Trophoblast cell (in vitro differentiated cells and primary cell): ENCODE measurements at regions not wholly inside any gene's neighbourhood (a gene's known extent, or its start where the extent isn't known, plus 50 kb on each side); places are given as distances from the start of the nearest gene placed in this dataset.
"Not testable (repeated sequence)": the region's sequence is repeated elsewhere in the genome, so short reads cannot be mapped to it uniquely, and the experiment has no call there.

Experiments used
- DNase-seq, 2 donors: peaks; one replicate each; pipeline ENCODE4 v3.0.0-alpha.2; 2016
- H2AFZ ChIP-seq: 2 replicates; pipeline ENCODE4 v1.6.1; 2013; ENCODE audit warnings: low read length, moderate library complexity, mild to moderate bottlenecking; ENCODE audit not compliant: insufficient read depth, poor library complexity
- H2AK5ac ChIP-seq: 2 replicates; pipeline ENCODE4 v1.6.1; 2013; ENCODE audit warnings: mild to moderate bottlenecking, low read length
- H2BK120ac ChIP-seq: 2 replicates; pipeline ENCODE4 v1.6.1; 2013; ENCODE audit warnings: low read length, mild to moderate bottlenecking, moderate library complexity; ENCODE audit not compliant: insufficient read depth, poor library complexity
- H2BK12ac ChIP-seq: 2 replicates; pipeline ENCODE4 v1.6.1; 2013; ENCODE audit warnings: mild to moderate bottlenecking, low read length, moderate library complexity
- H2BK5ac ChIP-seq: 2 replicates; pipeline ENCODE4 v1.6.1; 2013; ENCODE audit warnings: low read length, low read depth, moderate library complexity, mild to moderate bottlenecking; ENCODE audit not compliant: poor library complexity
- H3K14ac ChIP-seq: 2 replicates; pipeline ENCODE4 v1.6.1; 2013; ENCODE audit warnings: mild to moderate bottlenecking, low read length
- H3K18ac ChIP-seq: 2 replicates; pipeline ENCODE4 v1.6.1; 2013; ENCODE audit warnings: mild to moderate bottlenecking, low read length
- H3K23ac ChIP-seq: 2 replicates; pipeline ENCODE4 v1.6.1; 2013; ENCODE audit warnings: low read length
- H3K27ac ChIP-seq: 2 replicates; pipeline ENCODE4 v1.5.1; 2013; ENCODE audit warnings: low read depth, mild to moderate bottlenecking, inconsistent platforms, low read length, moderate library complexity
- H3K27me3 ChIP-seq: 2 replicates; pipeline ENCODE4 v1.6.1; 2013; ENCODE audit warnings: inconsistent platforms, mild to moderate bottlenecking, low read length, moderate library complexity; ENCODE audit not compliant: insufficient read depth
- H3K36me3 ChIP-seq, 2 experiments: 1 replicate in 1 of 2; 2 replicates in 1 of 2; pipeline ENCODE4 v1.6.1; 2013; ENCODE audit warnings: low read length in 2 of 2, mild to moderate bottlenecking in 2 of 2, moderate library complexity in 1 of 2; ENCODE audit not compliant: insufficient read depth in 2 of 2, control insufficient read depth in 1 of 2
- H3K4ac ChIP-seq: 2 replicates; pipeline ENCODE4 v1.6.1; 2013; ENCODE audit warnings: low read depth, mild to moderate bottlenecking, low read length, moderate library complexity
- H3K4me1 ChIP-seq, 2 experiments: 1 replicate in 1 of 2; 2 replicates in 1 of 2; pipeline ENCODE4 v1.6.1; 2013; ENCODE audit warnings: low read length in 2 of 2, mild to moderate bottlenecking in 2 of 2, moderate library complexity in 1 of 2; ENCODE audit not compliant: insufficient read depth in 2 of 2, control insufficient read depth in 1 of 2
- H3K4me2 ChIP-seq: 2 replicates; pipeline ENCODE4 v1.6.1; 2013; ENCODE audit warnings: inconsistent platforms, mild to moderate bottlenecking, low read length, moderate library complexity
- H3K4me3 ChIP-seq: 2 replicates; pipeline ENCODE4 v1.5.1; 2013; ENCODE audit warnings: mild to moderate bottlenecking, low read depth, low read length, inconsistent platforms
- H3K79me1 ChIP-seq: one replicate; pipeline ENCODE4 v1.6.1; 2013; ENCODE audit warnings: low read length
- H3K79me2 ChIP-seq: 2 replicates; pipeline ENCODE4 v1.6.1; 2013; ENCODE audit warnings: low read length, mild to moderate bottlenecking; ENCODE audit not compliant: control insufficient read depth, insufficient read depth, poor library complexity
- H3K9ac ChIP-seq: 2 replicates; pipeline ENCODE4 v1.6.1; 2013; ENCODE audit warnings: mild to moderate bottlenecking, low read length
- H3K9me3 ChIP-seq: 2 replicates; pipeline ENCODE4 v1.6.1; 2013; ENCODE audit warnings: low read depth, mild to moderate bottlenecking, control low read depth, inconsistent platforms, low read length; ENCODE audit not compliant: insufficient read depth
- H4K12ac ChIP-seq: 2 replicates; pipeline ENCODE4 v1.6.1; 2013; ENCODE audit warnings: low read depth, mild to moderate bottlenecking, low read length, moderate library complexity
- H4K8ac ChIP-seq: 2 replicates; pipeline ENCODE4 v1.6.1; 2013; ENCODE audit warnings: low read depth, mild to moderate bottlenecking, low read length, moderate library complexity
- H4K91ac ChIP-seq: one replicate; pipeline ENCODE4 v1.6.1; 2013; ENCODE audit warnings: low read depth, mild to moderate bottlenecking, low read length, moderate library complexity
- WGBS: extraction: QIAGEN DNeasy Blood & Tissue Kit; methylation state at CpG from one replicate; pipeline ENCODE4 v1.1.7; 2013; ENCODE audit warnings: missing lambda C conversion rate; ENCODE audit not compliant: insufficient read length, insufficient coverage; ENCODE audit errors: extremely low coverage; 5-methylcytosine and 5-hydroxymethylcytosine counted together

GRCh38 chr16:29293545-29293944 lies 113.0 kb downstream of the NPIPB11 start:
- not testable (repeated sequence) for H2AFZ ChIP-seq, H4K8ac ChIP-seq, H3K9ac ChIP-seq, H3K18ac ChIP-seq, H4K12ac ChIP-seq, H2BK120ac ChIP-seq, H3K4me3 ChIP-seq, H3K36me3 ChIP-seq, H3K4ac ChIP-seq, H2BK5ac ChIP-seq, DNase-seq, H3K79me2 ChIP-seq, H3K27ac ChIP-seq, H2AK5ac ChIP-seq, H2BK12ac ChIP-seq, H3K23ac ChIP-seq, H3K27me3 ChIP-seq, H3K9me3 ChIP-seq, H3K4me2 ChIP-seq, H3K14ac ChIP-seq
- Histone ChIP-seq H4K91ac (peak overlapping the region; percentile 6), H3K79me1 (peaks cover 19% of the 10 kb centered on the region), H3K4me1 (peaks cover 18 to 30% of the 10 kb centered on the region in 2 experiments)
- WGBS, result no CpG with 5 or more reads among the region's 9 CpGs

- not testable (repeated sequence) for H3K4me3 ChIP-seq, H4K8ac ChIP-seq, H3K4ac ChIP-seq, H3K23ac ChIP-seq, H3K9ac ChIP-seq, H3K9me3 ChIP-seq, H2AK5ac ChIP-seq, H3K27ac ChIP-seq, H2AFZ ChIP-seq, H2BK5ac ChIP-seq, DNase-seq, H3K18ac ChIP-seq, H3K4me2 ChIP-seq, H4K12ac ChIP-seq, H3K27me3 ChIP-seq, H2BK12ac ChIP-seq, H3K36me3 ChIP-seq, H2BK120ac ChIP-seq, H3K79me2 ChIP-seq, H3K14ac ChIP-seq
- WGBS, result no CpG with 5 or more reads among the region's 24 CpGs
- peak overlapping the region; percentile 43 for H4K91ac ChIP-seq
- H3K79me1 ChIP-seq, result peaks cover 19% of the 10 kb centered on the region
- H3K4me1 ChIP-seq, result peaks cover 18 to 35% of the 10 kb centered on the region in 2 experiments
Measured at GRCh38 chr16:29292952-29293471, 113.5 kb downstream of the NPIPB11 start.

- no CpG with 5 or more reads among the region's 30 CpGs for WGBS
- not testable (repeated sequence) for H3K9me3 ChIP-seq, H3K36me3 ChIP-seq
Measured at GRCh38 chr16:29291329-29292271, 114.9 kb downstream of the NPIPB11 start.

GRCh38 chr16:29290631-29291247 lies 115.8 kb downstream of the NPIPB11 start:
- Histone ChIP-seq H3K9ac (peak overlapping the region; percentile 9), H3K14ac (peak overlapping the region; percentile 87), H4K8ac (peak overlapping the region; percentile 80), H4K12ac (peak overlapping the region; percentile 34), H2AK5ac (peak overlapping the region; percentile 49), H2AFZ (peak overlapping the region; percentile 32), H3K4me1 (peaks cover 24 to 43% of the 10 kb centered on the region in 2 experiments), H3K4ac (peak overlapping the region; percentile 50), H3K27me3 (no peaks in the 10 kb centered on the region), H3K79me1 (peaks cover 28% of the 10 kb centered on the region), H3K27ac (peak overlapping the region; percentile 60), H3K4me2 (peak overlapping the region; percentile 51), H2BK12ac (peak overlapping the region; percentile 90), H3K23ac (no peak overlapping the region), H4K91ac (peak overlapping the region; percentile 94), H3K9me3 (no peaks in the 10 kb centered on the region), H3K18ac (peak overlapping the region; percentile 69), H3K79me2 (peaks cover 4% of the 10 kb centered on the region), H2BK120ac (peak overlapping the region; percentile 87), H2BK5ac (peak overlapping the region; percentile 83), H3K4me3 (no peak overlapping the region), H3K36me3 (no peaks in the 10 kb centered on the region)
- DNase-seq, result peak; percentile 75 to 87
- no CpG with 5 or more reads among the region's 24 CpGs for WGBS

More at GRCh38 chr16:29291329-29292271, 114.9 kb downstream of the NPIPB11 start:
- Histone ChIP-seq H4K12ac (peak overlapping the region; percentile 77), H2AFZ (peak overlapping the region; percentile 50), H4K91ac (peak overlapping the region; percentile 98), H2AK5ac (peak overlapping the region; percentile 99), H3K4ac (peak overlapping the region; percentile 94), H3K14ac (peak overlapping the region; percentile 96), H2BK12ac (peak overlapping the region; percentile 99), H3K4me1 (peaks cover 24 to 43% of the 10 kb centered on the region in 2 experiments), H2BK120ac (peak overlapping the region; percentile 99), H2BK5ac (peak overlapping the region; percentile 83), H4K8ac (peak overlapping the region; percentile 93), H3K27ac (peak overlapping the region; percentile 0), H3K18ac (peak overlapping the region; percentile 99), H3K79me1 (peaks cover 23% of the 10 kb centered on the region)
- not testable (repeated sequence) for H3K4me3 ChIP-seq, H3K9ac ChIP-seq, DNase-seq, H3K23ac ChIP-seq, H3K27me3 ChIP-seq, H3K4me2 ChIP-seq, H3K79me2 ChIP-seq
